OCI-M1 (cell line): ENCODE measurements at regions not wholly inside any gene's neighbourhood (a gene's known extent, or its start where the extent isn't known, plus 50 kb on each side); places are given as distances from the start of the nearest gene placed in this dataset.
"Not testable (repeated sequence)": the region's sequence is repeated elsewhere in the genome, so short reads cannot be mapped to it uniquely, and the experiment has no call there.

Source experiments
- DNase-seq: peaks from one replicate; lab custom pipeline; 2025; lab: John Stamatoyannopoulos, UW

DNA sequence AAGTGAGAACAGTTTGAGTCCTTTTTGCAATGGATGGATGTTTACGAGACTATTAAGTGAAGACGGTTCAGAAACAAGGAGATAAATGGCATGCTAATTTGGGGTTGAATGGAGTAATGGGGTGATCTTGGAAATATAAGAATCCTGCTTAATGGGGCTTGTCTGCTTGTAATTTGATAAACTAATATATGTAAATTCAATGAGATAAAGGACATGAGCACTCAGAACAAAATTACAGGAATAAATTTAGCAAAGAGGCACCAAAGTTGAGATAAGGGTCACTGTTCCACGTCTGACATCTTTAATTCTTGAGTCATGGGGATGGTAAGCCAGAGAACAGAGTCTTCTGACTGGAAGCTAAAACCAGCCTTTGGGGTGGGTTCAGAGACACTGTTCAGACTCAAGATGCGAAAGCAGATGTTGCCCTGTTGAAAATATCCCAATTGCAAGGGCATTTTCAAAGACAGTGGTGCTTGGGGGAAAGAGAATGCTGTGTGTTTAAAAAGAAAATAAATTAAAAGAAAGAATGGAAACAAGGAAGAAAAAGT is 67.8 kb upstream of the CHRNB4 start:
- DNase-seq, result no peak

- DNase-seq, result peak; percentile 54
These were observed 65.6 kb upstream of the CHRNB4 start for GRCh38 chr15:78706481-78707235.

DNA sequence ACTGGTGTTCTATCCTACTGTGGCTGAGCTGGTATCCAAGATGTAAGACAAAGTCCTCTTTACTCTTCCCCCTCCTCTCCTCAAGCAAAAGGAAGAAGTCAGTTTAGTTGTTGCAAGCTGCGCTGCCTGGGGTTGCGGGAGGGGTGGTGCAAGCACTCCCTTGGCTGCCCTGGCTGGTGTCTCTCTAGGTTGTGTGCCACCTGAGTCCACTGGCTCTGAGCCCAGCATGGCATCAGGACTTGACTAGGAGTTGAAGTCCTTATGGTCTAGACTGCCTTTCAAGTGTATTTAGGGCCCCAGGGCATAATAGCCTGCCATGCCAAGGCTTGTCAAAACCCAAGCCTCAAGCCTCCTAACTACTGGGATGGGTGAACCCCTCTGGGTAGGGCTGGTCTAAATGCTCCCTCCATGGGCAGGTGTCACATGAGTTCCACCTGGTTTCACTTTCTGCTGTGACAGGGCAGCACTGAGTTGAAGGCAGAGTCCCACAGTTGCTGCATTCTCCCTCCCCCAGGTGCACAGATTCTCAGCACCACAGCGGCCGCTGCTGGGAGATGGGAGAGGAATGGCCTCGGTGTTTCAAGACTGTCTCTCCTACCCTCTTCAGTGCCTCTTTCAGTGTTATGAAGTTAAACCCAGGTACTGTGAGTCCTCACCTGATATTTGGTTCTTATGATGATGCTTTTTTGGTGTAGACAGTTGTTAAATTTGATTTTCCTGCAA is 62.5 kb upstream of the CHRNB4 start:
- DNase-seq, result not testable (repeated sequence)

GRCh38 chr15:78702609-78703333 is 61.8 kb upstream of the CHRNB4 start:
- no peak for DNase-seq

DNA sequence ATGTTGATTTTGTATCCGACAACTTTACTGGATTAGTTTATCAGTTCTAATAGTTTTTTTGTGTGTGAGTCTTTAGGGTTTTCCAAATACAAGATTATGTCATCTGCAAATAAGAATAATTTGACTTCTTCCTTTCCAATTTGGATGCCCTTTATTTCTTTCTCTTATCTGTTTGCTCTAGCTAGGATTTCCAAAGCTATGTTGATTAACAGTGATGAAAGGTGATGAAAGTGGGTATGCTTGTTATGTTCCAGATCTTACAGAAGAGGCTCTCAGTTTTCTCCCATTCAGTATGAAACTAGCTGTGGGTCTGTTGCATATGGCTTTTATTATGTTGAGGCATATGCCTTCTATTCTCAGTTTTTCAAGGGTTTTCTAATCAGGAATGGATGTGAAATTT is 56.4 kb upstream of the CHRNB4 start:
- no peak for DNase-seq

GRCh38 chr15:78696436-78696835 is 55.4 kb upstream of the CHRNB4 start:
- DNase-seq, result no peak

DNA sequence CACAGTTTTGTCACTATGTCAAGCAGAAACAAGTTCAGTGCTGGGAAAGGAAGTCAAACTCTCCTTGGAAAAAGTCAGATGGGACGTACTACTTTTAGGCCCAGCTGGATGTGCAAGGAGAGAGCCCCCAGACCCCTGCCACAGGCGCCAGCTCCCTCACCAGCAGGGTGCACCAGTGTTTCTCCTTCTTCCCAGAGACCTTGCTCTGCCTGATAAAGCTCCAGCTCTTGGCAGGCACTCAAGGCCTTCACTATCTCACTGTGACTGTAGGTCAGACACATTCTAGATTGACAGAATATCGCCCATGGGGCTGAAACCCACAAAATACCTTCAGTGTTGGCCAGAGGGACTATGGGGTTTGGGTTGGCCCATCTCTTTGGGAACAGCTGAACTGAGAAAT is 54.8 kb upstream of the CHRNB4 start:
- peak; percentile 69 for DNase-seq

GRCh38 chr15:78695046-78695671 is 54.1 kb upstream of the CHRNB4 start:
- DNase-seq, result no peak

DNA sequence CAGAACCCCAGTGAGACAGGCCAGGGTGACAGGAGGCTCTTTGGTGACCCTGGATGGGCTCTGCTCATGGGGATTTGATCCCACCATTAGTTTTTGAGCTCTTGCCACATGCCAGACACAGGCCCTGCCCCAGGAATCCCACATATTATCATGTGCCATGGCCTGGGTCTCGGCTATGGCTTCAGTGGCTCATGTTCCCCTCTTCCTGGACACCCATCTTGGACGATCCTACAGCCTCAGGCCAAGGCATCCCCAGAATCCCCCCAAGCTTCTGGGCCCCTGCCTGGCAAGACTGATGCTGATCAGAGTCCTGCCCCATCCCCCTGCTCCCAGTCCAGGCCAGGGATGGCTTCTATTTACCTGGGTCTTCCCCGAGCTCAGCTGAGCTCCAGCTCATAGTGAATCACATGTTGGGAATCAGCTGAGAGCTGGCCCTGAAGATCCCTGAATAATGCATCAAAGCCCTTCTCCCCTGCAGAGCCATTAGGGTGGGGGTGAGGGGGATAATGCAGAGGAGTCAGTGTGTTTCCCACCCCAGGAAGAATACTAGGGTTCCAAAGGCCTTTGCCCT is 50.9 kb upstream of the CHRNB4 start:
- DNase-seq, result no peak

DNA sequence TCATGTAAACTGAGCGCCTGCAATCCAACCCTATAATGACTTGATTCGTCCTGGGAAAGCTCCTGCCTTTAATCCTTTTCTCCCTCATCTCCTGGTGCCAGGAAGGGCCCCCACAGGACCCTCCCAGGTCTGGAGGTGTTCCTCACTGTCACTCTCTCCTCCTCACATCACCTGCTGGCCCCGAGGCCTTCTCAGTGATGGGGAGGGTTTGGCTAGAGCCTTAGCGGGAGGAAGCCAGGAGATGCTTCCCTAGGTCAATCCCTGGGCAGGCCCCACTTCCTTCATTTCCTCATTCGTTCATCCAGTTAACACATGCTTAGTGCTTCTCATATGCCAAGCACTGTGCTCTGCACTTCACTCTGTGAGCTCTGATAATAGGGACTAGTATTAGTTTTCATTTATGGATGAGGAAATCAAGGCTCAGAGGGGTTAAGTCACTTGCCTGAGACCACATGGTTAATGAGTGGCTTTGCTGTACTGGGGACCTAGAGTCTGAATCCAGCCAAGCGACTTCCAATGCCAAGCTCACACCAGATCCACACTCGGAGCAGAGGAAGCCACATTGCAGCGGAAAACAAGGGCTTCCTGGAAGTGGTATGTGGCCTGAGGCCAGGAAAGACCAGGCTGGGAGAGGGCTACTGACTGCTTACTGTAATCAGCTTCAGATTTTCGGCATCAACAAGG is 50.3 kb upstream of the CHRNB4 start:
- no peak for DNase-seq
